ENCODE measurements at regions not wholly inside any gene's neighbourhood (a gene's known extent, or its start where the extent isn't known, plus 50 kb on each side); places are given as distances from the start of the nearest gene placed in this dataset.
"Not testable (repeated sequence)": the region's sequence is repeated elsewhere in the genome, so short reads cannot be mapped to it uniquely, and the experiment has no call there.

GRCh38 chr12:19775976-19776375, 336.7 kb downstream of the AEBP2 start:
- TF ChIP-seq EZH2 (IDR thresholded peaks at IDR 0.05); POLR2AphosphoS5 (IDR thresholded peaks at IDR 0.05; ENCODE audit: low read depth, low read length); CTCF (IDR thresholded peaks at IDR 0.05 in 2 of 3, conservative IDR thresholded peaks at IDR 0.05 in 1 of 3; ENCODE audit: borderline replicate concordance in 1 of 3, insufficient read depth in 1 of 3, low read depth in 2 of 3, low read length in 2 of 3); ZBTB33 (IDR thresholded peaks at IDR 0.05; ENCODE audit: extremely low read depth, insufficient replicate concordance, low read length); MAX (IDR thresholded peaks at IDR 0.05); CEBPB (IDR thresholded peaks at IDR 0.05; ENCODE audit: low read depth); YY1 (IDR thresholded peaks at IDR 0.05; ENCODE audit: extremely low read depth, insufficient replicate concordance, low read depth, low read length); JUND (IDR thresholded peaks at IDR 0.05); POLR2A (IDR thresholded peaks at IDR 0.05; ENCODE audit: borderline replicate concordance, extremely low read depth, insufficient read depth, insufficient read length); EGR1 (IDR thresholded peaks at IDR 0.05; ENCODE audit: low read depth); ELF1 (IDR thresholded peaks at IDR 0.05; ENCODE audit: borderline replicate concordance, low read depth); ZFX (IDR thresholded peaks at IDR 0.05); REST (IDR thresholded peaks at IDR 0.05; ENCODE audit: low read depth): not testable (repeated sequence)
